GF-D8 (cell line): ENCODE measurements at regions not wholly inside any gene's neighbourhood (a gene's known extent, or its start where the extent isn't known, plus 50 kb on each side); places are given as distances from the start of the nearest gene placed in this dataset.
A peak's percentile ranks its signal among the peaks of the same experiment; 100 is the strongest.
"Not testable (repeated sequence)": the region's sequence is repeated elsewhere in the genome, so short reads cannot be mapped to it uniquely, and the experiment has no call there.

Experiments used
- DNase-seq: peaks from one replicate; lab custom pipeline; 2025; lab: John Stamatoyannopoulos, UW

- not testable (repeated sequence) for DNase-seq
These were observed 215.0 kb downstream of the STIM2 start for GRCh38 chr4:27075603-27076002.

DNA sequence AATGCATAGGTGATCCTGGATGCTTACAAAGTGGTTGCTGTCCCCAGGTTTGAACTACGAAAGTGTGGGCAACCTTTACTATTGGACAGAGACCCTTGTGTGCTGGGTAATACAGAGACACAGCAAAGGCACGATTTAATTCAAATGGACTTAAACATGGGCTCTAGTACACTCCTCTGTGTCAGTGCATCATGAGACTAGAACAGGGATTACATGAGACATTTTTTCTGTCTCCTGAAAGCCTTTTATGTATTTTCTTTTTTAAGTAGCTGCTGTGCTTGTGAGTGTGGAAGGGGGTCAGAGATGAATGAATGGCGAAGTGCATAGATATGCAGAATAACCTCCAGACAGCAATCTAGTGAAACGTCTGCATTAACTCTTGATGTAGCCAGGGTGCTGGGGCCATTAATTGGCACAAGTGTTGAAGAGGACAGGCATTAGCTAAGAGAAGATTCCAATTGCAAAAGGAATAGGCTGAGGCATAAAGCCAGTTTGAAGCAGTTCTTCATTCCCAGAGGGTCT is 218.4 kb downstream of the STIM2 start:
- no peak for DNase-seq

DNA sequence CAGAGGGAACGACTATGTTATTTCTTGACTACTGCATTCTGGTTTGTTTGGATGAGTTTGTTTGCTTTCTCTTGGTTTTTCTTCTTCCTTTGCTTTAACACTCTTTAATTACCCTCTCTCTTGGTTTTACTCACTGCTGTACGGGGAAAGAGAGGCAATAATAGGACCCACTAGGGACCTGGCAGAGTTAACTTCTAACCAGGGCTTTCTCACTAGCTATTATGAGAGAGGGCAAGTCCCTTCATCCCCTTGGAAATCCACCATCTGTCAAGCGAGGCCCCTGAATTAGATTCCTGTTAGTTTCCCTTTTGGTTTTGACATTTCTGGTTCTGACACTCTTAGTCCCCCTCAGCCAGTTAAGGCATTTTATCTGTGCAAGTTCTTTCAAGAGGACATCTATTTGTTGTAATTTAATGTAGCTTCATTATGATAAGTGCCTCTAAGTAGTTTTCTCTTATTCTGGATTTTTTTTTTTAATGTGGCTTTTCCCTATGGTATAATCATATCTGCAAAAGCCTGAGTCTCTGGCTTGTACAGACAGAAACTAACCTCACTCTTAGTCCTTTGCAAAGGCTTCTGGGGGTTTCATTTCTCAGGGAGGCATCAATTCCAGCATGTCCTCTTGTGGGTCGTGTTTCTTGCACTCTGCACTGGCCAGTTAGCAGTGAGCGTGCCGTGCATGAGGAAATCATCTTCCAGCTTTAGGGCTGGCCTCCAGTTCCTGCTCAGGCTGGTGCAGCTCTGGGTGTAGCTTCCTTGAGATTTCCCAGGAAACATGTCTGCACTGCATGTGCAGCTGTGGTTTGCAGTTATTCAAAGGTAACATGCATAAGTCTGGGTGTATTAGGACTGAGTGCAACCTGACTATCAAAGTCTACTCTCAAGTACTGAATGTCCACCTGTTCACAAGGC is 221.3 kb downstream of the STIM2 start:
- no peak for DNase-seq

DNA sequence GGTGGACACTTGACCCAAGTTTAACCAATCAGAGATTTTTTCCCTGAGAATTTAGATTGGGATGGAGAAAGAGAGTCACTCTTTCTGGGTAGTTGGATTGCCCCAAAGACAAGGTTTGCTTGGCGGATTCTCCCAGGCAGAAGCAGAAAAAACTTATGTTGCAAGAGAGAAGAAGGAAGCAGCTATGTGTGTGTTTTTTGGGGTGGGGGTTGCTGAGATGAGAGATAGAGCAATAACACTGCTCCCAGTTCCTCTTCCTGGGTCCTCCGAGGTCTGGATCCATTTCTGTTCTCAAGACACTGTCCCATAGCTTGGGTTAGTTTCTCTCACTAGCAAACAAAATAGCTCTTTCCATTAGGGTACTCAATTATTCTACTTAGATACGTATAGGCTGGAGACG is 222.1 kb downstream of the STIM2 start:
- DNase-seq: peak; percentile 29

DNA sequence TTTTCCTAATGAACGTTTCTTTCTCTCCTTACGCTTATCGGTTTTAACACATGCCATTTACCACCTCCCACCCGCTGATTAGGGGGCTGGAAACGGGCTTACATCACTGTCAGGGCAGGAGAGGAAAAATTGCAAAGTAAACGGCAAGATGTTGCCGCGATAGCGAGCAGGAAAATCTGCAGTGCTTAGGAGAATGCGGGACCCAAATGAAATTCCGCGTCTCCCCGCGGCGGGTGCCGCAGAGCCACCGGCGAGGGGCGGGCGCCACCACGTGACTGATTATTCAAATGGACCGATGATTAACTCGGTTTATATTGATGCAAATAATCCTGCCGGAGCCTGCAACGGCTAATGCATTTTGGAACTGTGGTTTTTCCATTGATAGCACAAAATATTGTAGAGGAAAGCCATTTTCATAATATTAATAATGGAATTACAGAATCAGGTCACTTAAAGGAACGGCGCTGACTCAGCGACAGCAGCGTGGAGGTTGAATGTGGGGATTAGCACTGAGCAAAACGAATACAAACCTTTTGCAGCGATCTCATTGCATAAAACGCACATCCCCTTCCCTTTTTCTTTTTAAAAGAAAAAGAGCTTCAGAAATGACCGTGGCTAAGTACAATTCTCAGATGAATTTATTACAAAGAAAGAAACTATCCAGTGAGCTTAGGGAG is 224.2 kb downstream of the STIM2 start:
- peak; percentile 23 for DNase-seq

GRCh38 chr4:27085396-27085795 is 224.8 kb downstream of the STIM2 start:
- no peak for DNase-seq

DNA sequence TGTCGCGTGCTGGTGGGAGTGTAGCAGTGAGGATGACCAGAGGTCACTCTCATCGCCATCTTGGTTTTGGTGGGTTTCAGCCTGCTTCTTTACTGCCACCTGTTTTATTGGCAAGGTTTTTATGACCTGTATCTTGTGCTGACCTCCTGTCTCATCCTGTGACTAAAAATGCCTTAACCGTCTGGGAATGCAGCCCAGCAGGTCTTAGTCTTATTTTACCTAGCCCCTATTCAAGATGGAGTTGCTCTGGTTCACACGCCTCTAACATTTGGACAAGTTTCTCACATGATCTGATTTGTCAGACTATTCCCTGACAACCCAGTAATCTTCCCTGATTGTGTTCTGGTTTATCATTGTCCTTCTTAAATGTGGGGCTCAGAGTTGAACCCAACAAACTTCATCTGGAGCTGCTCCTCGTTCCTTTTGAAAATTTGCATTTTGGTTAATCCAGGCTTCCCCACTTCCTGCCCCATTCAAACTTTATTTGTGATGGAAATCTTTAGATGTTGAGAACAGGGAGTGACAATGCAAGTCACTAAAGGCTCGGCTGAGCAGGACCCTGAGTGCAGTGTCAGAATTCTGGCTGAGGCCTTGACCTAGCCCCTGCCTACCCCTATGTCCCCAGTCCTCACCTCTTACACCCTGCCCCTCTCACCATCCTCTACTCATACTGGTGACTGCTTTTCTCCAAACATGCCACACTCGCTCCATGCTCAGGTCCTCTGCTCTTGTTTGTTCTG is 226.8 kb downstream of the STIM2 start:
- DNase-seq: no peak

DNA sequence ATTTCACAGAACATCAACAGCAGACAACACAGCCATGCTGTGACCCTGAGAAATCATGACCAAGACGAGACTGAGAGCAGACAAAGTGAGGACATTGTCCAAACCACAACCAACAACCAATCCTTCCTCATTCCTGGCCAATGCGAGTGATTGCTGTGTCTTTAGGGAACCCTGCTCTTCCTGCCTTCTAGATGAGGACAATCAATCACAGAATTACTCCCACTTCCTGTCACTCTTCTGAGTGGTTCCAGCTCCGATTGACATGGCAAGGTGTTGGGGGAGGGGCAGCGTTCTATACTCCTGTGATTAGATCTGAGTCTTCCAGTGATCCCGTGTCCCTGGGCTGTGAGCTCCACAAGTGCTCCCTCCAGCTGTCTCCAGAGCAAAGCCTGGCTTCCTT is 227.8 kb downstream of the STIM2 start:
- DNase-seq: peak; percentile 27

GRCh38 chr4:27089186-27089585 is 228.5 kb downstream of the STIM2 start:
- DNase-seq: no peak

GRCh38 chr4:27090406-27090805 is 229.8 kb downstream of the STIM2 start:
- DNase-seq: no peak

DNA sequence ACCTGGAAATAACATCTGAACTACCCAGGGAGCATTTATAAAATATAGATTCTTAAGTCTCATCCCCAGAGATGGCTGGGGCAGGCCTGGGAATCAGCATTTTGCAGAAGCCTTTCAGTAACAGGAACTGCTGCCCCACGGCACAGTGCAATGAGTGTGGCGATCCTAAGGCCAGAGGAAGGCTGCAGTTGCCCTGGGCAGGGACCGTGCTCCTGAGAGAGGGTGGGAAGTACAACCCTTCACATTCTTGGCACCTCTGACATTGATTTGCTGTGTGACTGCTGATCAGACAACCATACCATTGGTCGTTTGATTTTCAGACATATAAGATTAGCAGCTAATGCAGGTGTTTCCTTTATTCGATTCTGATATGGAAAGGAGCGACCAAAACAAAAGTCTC is 233.6 kb downstream of the STIM2 start:
- no peak for DNase-seq

GRCh38 chr4:27094783-27095182 is 234.1 kb downstream of the STIM2 start:
- no peak for DNase-seq

DNA sequence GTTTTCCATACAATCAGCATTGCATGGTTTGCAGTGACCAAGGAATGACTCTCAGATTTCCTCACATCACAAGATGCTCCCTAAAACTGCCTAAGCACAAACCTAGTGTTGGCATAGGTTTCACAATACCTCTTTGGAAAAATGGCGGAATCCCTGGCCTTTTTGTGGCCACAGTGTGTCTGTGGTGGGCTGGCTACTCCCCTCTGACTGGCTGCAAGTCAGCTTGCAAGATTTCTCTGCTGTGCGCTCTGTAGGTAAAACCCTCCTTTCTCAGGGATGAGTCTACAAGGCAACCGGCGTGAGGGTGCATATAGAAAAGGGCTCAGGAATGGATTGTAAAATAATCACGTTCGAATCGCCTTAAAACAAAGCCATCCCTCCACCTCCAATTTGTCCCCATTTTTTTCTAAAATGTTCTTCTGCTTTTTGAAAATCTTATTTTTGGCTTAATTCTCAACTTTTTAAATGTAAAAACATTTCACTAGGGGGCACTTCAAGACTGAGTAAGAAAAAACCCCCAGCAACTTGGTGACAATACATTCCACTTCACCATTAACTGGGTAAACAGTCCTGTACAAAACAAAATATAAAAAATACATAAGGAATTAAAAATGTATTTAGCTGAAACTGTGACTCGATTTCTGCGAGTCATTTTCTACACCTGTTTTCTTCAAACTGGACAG is 235.6 kb downstream of the STIM2 start:
- no peak for DNase-seq

DNA sequence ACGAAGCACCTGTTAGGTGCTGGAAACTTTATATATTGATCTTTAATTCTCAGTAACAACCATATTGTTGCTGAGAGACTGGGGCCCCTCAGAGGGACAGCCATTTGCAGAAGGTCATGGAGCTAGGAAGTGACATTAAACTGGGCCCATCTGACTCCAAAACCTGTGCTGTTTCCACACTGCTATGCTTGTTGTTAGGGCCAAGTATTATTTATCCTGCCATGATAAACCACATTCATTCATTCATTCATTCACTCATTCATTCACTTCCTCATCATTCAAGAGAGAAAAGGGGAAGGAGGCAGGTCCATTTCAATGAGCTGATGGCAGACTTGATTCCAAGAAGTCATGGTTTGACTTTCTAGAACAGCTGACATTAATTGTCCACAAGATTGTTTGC is 237.4 kb downstream of the STIM2 start:
- DNase-seq: no peak

DNA sequence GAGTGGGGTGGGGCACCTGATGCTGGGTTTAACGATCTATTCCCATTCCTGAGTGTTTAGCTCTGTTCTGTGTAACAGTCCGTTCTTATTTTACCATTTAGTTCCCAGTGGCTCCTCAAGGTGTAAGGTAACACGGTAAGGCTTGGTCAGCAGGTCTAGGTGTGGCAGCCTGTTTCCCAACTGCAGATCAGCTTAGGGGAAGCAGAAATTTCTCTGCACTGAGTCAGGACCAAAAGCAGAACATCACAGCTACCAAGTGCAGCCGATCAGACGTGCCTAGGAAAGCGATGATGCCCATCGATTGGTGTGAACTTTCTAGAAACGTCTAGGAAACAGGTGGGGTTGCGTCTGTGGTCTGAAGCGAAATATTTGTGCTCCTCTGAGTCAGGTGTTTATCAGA is 240.1 kb downstream of the STIM2 start:
- no peak for DNase-seq

DNA sequence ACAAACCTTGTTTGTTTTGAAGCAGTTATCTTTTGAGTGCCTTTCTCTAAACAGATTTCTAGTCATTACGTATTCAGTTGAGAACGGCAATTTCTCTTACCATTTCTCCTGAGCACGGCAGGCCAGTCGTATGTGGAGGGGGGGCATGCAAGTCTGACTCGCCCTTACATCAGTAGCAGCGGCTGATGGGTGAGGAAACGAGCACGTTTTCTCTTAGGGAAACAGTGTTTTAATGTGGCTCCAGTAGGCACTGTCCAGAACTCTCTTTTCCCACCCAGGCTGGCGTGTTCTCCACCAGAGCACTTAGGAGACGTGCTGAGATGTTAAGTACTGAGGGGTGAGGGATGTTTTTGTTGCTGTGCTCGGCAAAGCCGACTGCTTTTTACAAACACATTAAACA is 240.5 kb downstream of the STIM2 start:
- DNase-seq: no peak

DNA sequence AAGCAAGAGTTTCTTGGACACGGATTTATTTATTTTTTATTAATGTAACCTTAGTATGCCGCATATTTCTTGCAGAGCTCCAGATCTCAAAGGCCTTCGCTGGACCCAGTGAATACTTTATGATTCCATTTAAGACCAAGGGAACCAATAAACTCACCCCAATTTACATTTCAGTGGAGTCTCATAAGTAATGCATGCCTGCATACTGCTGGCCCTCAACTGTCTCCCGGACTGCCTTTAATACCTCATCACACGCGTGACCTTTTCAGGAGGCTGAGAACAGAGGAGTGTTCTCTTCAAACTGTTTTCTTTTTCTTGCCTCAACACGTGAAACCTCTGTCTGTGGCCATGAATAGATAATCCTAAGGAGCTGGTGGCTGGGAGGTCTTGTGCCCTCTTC is 240.9 kb downstream of the STIM2 start:
- no peak for DNase-seq

- DNase-seq: no peak
These were observed 251.0 kb downstream of the STIM2 start for GRCh38 chr4:27111627-27112026.

DNA sequence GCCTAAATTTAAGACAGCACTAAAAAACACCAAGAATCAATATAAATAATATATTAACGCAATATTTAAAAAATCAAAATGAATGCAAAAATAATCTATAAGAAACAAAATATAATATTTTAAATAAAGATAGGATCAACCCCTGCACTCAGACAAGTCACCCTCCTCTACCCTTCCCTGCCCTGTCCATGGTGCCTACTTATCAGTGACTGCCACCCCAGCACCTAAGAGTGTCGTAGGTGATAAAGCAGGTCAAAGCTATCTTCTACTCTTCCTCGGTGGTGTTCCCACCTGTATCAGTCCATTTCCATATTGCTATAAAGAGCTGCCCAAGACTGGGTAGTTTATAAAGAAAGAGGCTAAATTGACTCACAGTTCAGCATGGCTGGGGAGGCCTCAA is 251.9 kb downstream of the STIM2 start:
- no peak for DNase-seq

- no peak for DNase-seq
These were observed 254.6 kb downstream of the STIM2 start for GRCh38 chr4:27115221-27115620.

- DNase-seq: no peak
These were observed 256.8 kb downstream of the STIM2 start for GRCh38 chr4:27117453-27117852.

DNA sequence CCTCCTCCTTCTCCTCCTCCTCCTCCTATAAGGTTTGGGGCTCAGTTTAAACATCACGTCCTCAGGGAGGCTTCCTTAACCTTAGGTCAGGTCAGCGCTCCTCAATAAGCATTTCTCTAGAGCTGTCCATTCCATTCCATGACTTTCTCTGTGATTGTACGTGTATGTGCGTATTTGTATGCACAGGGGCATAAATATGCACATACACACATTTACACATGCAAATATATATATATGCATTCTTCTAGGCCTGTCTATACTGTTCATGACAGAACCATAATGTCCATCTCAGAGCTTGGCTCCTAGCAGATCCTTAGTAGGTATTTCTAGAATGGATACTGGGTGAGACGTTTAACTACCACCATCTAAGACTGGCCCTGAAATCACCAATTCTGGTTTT is 258.6 kb downstream of the STIM2 start:
- no peak for DNase-seq
